ENCODE measurements at regions not wholly inside any gene's neighbourhood (a gene's known extent, or its start where the extent isn't known, plus 50 kb on each side); places are given as distances from the start of the nearest gene placed in this dataset.

DNA sequence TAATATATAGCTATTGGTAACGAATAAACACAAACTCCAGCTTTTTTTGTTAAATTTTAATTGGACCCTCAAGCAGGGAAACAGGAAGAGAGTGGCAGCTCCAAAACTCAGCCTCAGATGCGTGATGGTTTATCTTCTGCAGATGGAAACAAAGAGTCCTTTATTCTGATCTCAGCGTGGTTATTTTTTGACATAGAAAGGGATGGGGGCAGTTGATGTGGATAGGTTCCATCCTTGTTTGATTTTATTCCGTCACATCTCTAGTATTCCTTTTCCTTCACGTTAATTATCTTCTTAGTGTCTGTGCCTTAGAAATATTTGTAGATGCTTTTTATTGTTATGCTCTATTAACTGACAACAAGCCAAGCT lies 447.6 kb upstream of the SEL1L start:
- TF ChIP-seq, protein P1, sequence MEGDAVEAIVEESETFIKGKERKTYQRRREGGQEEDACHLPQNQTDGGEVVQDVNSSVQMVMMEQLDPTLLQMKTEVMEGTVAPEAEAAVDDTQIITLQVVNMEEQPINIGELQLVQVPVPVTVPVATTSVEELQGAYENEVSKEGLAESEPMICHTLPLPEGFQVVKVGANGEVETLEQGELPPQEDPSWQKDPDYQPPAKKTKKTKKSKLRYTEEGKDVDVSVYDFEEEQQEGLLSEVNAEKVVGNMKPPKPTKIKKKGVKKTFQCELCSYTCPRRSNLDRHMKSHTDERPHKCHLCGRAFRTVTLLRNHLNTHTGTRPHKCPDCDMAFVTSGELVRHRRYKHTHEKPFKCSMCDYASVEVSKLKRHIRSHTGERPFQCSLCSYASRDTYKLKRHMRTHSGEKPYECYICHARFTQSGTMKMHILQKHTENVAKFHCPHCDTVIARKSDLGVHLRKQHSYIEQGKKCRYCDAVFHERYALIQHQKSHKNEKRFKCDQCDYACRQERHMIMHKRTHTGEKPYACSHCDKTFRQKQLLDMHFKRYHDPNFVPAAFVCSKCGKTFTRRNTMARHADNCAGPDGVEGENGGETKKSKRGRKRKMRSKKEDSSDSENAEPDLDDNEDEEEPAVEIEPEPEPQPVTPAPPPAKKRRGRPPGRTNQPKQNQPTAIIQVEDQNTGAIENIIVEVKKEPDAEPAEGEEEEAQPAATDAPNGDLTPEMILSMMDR (IDR thresholded peaks at IDR 0.05): no peak
- TF ChIP-seq POLR2A (IDR thresholded peaks at IDR 0.05): no peak
